Upper lobe of left lung (tissue), 4 donors: ENCODE measurements at regions not wholly inside any gene's neighbourhood (a gene's known extent, or its start where the extent isn't known, plus 50 kb on each side); places are given as distances from the start of the nearest gene placed in this dataset.

Experiments
- CTCF ChIP-seq, 6 experiments: fragments of 450-650 bp in 4 of 6; fragments of 200-600 bp in 2 of 6; sonication (generic) in 2 of 6; IDR thresholded peaks; one replicate each; pipeline ENCODE4 v1.5.1; 2016 to 2019; ENCODE audit warnings: antibody characterized with exemption in 6 of 6
- POLR2AphosphoS5 ChIP-seq, 2 donors: sonication (generic); formaldehyde crosslinking; IDR thresholded peaks; one replicate each; pipeline ENCODE4 v1.5.1; 2017; ENCODE audit warnings: antibody characterized with exemption in 2 of 2

- TF ChIP-seq CTCF (IDR thresholded peaks at IDR 0.05) (no peak), POLR2AphosphoS5 (IDR thresholded peaks at IDR 0.05) (no peak)
Measured at GRCh38 chr14:85934123-85934885, 404.4 kb downstream of the FLRT2 start.
